K562 (cell line): ENCODE measurements at regions not wholly inside any gene's neighbourhood (a gene's known extent, or its start where the extent isn't known, plus 50 kb on each side); places are given as distances from the start of the nearest gene placed in this dataset.

ENCODE experiments used
- ATAC-seq: fragments of 200-7000 bp; cut with Tn5 transposase; 3 replicates; pipeline ENCODE4 v1.9.1; 2020; ENCODE audit warnings: moderate library complexity
- BruUV-seq: library from RNA; stranded (reverse); fragments of 400-500 nt; replicated peaks from 2 replicates; lab custom pipeline; 2021; lab: Mats Ljungman, UMichigan
- CTCF ChIA-PET: fragments of 300-600 bp; formaldehyde crosslinking; extraction: SDS; loops from one replicate; lab custom pipeline; 2021; ENCODE audit warnings: low intra/inter-chr PET ratio; lab: Yijun Ruan, JAX
- POLR2A ChIA-PET: fragments of 300-600, 350-650 bp; sonication (Branson Sonifier 250); formaldehyde crosslinking; extraction: SDS; loops from one replicate; lab custom pipeline; 2021; ENCODE audit warnings: antibody characterized with exemption, inconsistent platforms; lab: Yijun Ruan, JAX
- DNase-seq, 4 experiments: peaks; one replicate each; pipeline versions ENCODE4 v3.0.0 to v3.0.0-alpha.2; 2011 to 2018; ENCODE audit warnings: low spot score in 3 of 4, mixed read lengths in 3 of 4; ENCODE audit errors: extremely low read depth in 1 of 4
- FAIRE-seq: peaks from 2 replicates; lab custom pipeline; 2011; peaks lifted over from hg19 to GRCh38; lab: Jason Lieb, UNC
- H2AFZ ChIP-seq: 2 replicates; pipeline ENCODE4 v1.6.0; 2011; ENCODE audit warnings: low read depth, low read length, control low read depth, inconsistent platforms
- H3K27ac ChIP-seq: fragments of 200-600 bp; 3 replicates; pipeline ENCODE4 v1.8.0; 2011; ENCODE audit warnings: low read depth, mild to moderate bottlenecking, control low read depth, inconsistent platforms, low read length, moderate library complexity, mixed read lengths; ENCODE audit errors: extremely low read depth
- H3K27me3 ChIP-seq, 2 experiments: fragments of 300-600 bp in 1 of 2; 2 replicates in 1 of 2; 3 replicates in 1 of 2; pipeline versions ENCODE4 v1.6.0 to v1.8.0; 2011; ENCODE audit warnings: inconsistent platforms in 2 of 2, low read length in 2 of 2, mild to moderate bottlenecking in 1 of 2, mixed read lengths in 1 of 2, moderate library complexity in 1 of 2; ENCODE audit not compliant: control insufficient read depth in 2 of 2, insufficient read depth in 2 of 2
- H3K36me3 ChIP-seq: fragments of 300-600 bp; 3 replicates; pipeline ENCODE4 v1.8.0; 2011; ENCODE audit warnings: mild to moderate bottlenecking, low read length, inconsistent platforms; ENCODE audit not compliant: control insufficient read depth, insufficient read depth
- H3K4me1 ChIP-seq, 2 experiments: fragments of 200-600 bp in 1 of 2; replicated peaks in 1 of 2; 2 replicates in 1 of 2; 3 replicates in 1 of 2; pipeline versions ENCODE4 v1.5.1 to v1.8.0; 2011; ENCODE audit warnings: inconsistent platforms in 2 of 2, low read length in 2 of 2, mild to moderate bottlenecking in 1 of 2, mixed read lengths in 1 of 2, moderate library complexity in 1 of 2; ENCODE audit not compliant: control insufficient read depth in 2 of 2, insufficient read depth in 2 of 2
- H3K4me2 ChIP-seq: 2 replicates; pipeline ENCODE4 v1.6.1; 2011; ENCODE audit warnings: low read length, control low read depth, inconsistent platforms, mixed read lengths; ENCODE audit not compliant: insufficient read depth
- H3K4me3 ChIP-seq: fragments of 200-600 bp; sonication (generic), shearing (Covaris generic); 2 replicates; pipeline ENCODE4 v1.5.1; 2016; ENCODE audit warnings: control low read depth, inconsistent platforms
- H3K79me2 ChIP-seq: fragments of 200-600 bp; 3 replicates; pipeline ENCODE4 v1.8.0; 2011; ENCODE audit warnings: low read length, inconsistent platforms; ENCODE audit not compliant: control insufficient read depth, insufficient read depth
- H3K9ac ChIP-seq, 2 experiments: 2 replicates each; pipeline versions ENCODE4 v1.6.0 to v1.6.1; 2011; ENCODE audit warnings: low read depth in 2 of 2, low read length in 2 of 2, control low read depth in 1 of 2, inconsistent platforms in 1 of 2, mild to moderate bottlenecking in 1 of 2, mixed read lengths in 1 of 2; ENCODE audit not compliant: insufficient read depth in 1 of 2
- H3K9me1 ChIP-seq: one replicate; pipeline ENCODE4 v1.6.0; 2011; ENCODE audit warnings: inconsistent platforms, mild to moderate bottlenecking, low read length, moderate library complexity; ENCODE audit not compliant: control insufficient read depth, insufficient read depth
- H3K9me3 ChIP-seq: replicated peaks from 2 replicates; pipeline ENCODE4 v1.5.1; 2011; ENCODE audit warnings: low read depth, low read length, inconsistent platforms; ENCODE audit not compliant: control insufficient read depth, insufficient read depth
- H4K20me1 ChIP-seq: replicated peaks from 2 replicates; pipeline ENCODE4 v1.6.1; 2011; ENCODE audit warnings: low read length, inconsistent platforms, mixed read lengths; ENCODE audit not compliant: control insufficient read depth, insufficient read depth
- CREB3L1 ChIP-seq: fragments of 450-650 bp; IDR thresholded peaks from 2 replicates; pipeline ENCODE4 v1.6.1; 2014; ENCODE audit warnings: low read depth, mild to moderate bottlenecking, moderate library complexity, borderline replicate concordance
- EWSR1 ChIP-seq: fragments of 450-650 bp; IDR thresholded peaks from 2 replicates; pipeline ENCODE4 v1.6.1; 2018; ENCODE audit warnings: borderline replicate concordance, mild to moderate bottlenecking, low read depth, moderate library complexity; ENCODE audit not compliant: partially characterized antibody
- GATAD2A ChIP-seq: fragments of 450-650 bp; IDR thresholded peaks from 2 replicates; pipeline ENCODE4 v1.6.1; 2017
- HNRNPK ChIP-seq: fragments of 200-400 bp; formaldehyde crosslinking; IDR thresholded peaks from one replicate; pipeline ENCODE4 v1.6.1; 2018; ENCODE audit warnings: mild to moderate bottlenecking, low read depth, low read length; ENCODE audit not compliant: poor library complexity, severe bottlenecking
- WGBS: fragments of 100-300 bp; shearing (Covaris generic); methylation state at CpG from one replicate; pipeline ENCODE4 v1.1.6; 2016; ENCODE audit warnings: low coverage, mixed read lengths; ENCODE audit not compliant: insufficient coverage; ENCODE audit errors: missing lambda C conversion rate; 5-methylcytosine and 5-hydroxymethylcytosine counted together
- in situ Hi-C: fragments of 300-500 bp; cut with MboI; formaldehyde crosslinking; loops from 4 replicates; pipeline ENCODE4 v1.15.0; 2018; ENCODE audit warnings: inconsistent platforms, mixed read lengths
- intact Hi-C: fragments of 100-400 bp; cut with micrococcal nuclease; formaldehyde crosslinking; loops from 2 replicates; pipeline ENCODE4 v1.14.2; 2022

- in situ Hi-C loops: no loop called here
- no peak overlapping the region for H3K4me2 ChIP-seq
- H3K27me3 ChIP-seq: no peaks in the 10 kb centered on the region
- POLR2A ChIA-PET: no interaction called here
- TF ChIP-seq EWSR1: no peak
- TF ChIP-seq GATAD2A: no peak
- TF ChIP-seq CREB3L1: no peak
- DNase-seq: no peak
- H4K20me1 ChIP-seq: no peaks in the 10 kb centered on the region
- no peak overlapping the region for H3K9ac ChIP-seq
- H3K79me2 ChIP-seq: no peaks in the 10 kb centered on the region
- H3K4me1 ChIP-seq: no peaks in the 10 kb centered on the region
- FAIRE-seq: no peak
- H3K4me3 ChIP-seq: no peak overlapping the region
- H3K27ac ChIP-seq: no peak overlapping the region
- no TSS peak for BruUV-seq
- intact Hi-C loops: no loop called here
- no peaks in the 10 kb centered on the region for H3K36me3 ChIP-seq
- no peak for ATAC-seq
- CTCF ChIA-PET: no interaction called here
- no peaks in the 10 kb centered on the region for H3K9me3 ChIP-seq
- no peak overlapping the region for H2AFZ ChIP-seq
- no peaks in the 10 kb centered on the region for H3K9me1 ChIP-seq
These were observed 98.3 kb upstream of the SFRP2 start for GRCh38 chr4:153887217-153887616.

GRCh38 chr4:153884325-153884724, 95.4 kb upstream of the SFRP2 start:
- Histone ChIP-seq H3K79me2 (no peaks in the 10 kb centered on the region), H3K36me3 (no peaks in the 10 kb centered on the region), H3K4me2 (no peak overlapping the region), H3K27ac (no peak overlapping the region), H3K4me1 (no peaks in the 10 kb centered on the region), H3K9me3 (0 out of 2 replicates have a peak, but pooled peaks cover 2% of the 10 kb centered on the region), H3K4me3 (no peak overlapping the region), H2AFZ (no peak overlapping the region), H3K9me1 (no peaks in the 10 kb centered on the region), H3K9ac (no peak overlapping the region), H4K20me1 (no peaks in the 10 kb centered on the region), H3K27me3 (no peaks in the 10 kb centered on the region)
- in situ Hi-C loops: no loop called here
- WGBS: 7% methylated on average over 1 of the region's 1 CpG
- no peak for ATAC-seq
- no peak for FAIRE-seq
- no peak for DNase-seq
- no TSS peak for BruUV-seq
- ChIA-PET CTCF (no interaction called here), POLR2A (no interaction called here)
- TF ChIP-seq HNRNPK: no peak
- intact Hi-C loops: no loop called here
